Endothelial cell of umbilical vein (primary cell): ENCODE measurements at regions not wholly inside any gene's neighbourhood (a gene's known extent, or its start where the extent isn't known, plus 50 kb on each side); places are given as distances from the start of the nearest gene placed in this dataset.

Source experiments
- BruUV-seq: library from RNA; stranded (reverse); fragments of 400-500 nt; replicated peaks from 2 replicates; lab custom pipeline; 2021; lab: Mats Ljungman, UMichigan
- CTCF ChIA-PET: fragments of 300-600, 350-600 bp; sonication (Branson Sonifier 250); formaldehyde crosslinking; loops from one replicate; lab custom pipeline; 2021; ENCODE audit warnings: antibody characterized with exemption, inconsistent platforms; lab: Charles Lee
- POLR2A ChIA-PET: fragments of 300-600, 350-600 bp; sonication (Branson Sonifier 250); formaldehyde crosslinking; loops from one replicate; lab custom pipeline; 2021; ENCODE audit warnings: antibody characterized with exemption, inconsistent platforms; lab: Charles Lee
- DNase-seq: peaks from one replicate; pipeline ENCODE4 v3.0.0-alpha.2; 2011; ENCODE audit warnings: low read depth, low spot score
- FAIRE-seq: peaks from 2 replicates; lab custom pipeline; 2011; peaks lifted over from hg19 to GRCh38; lab: Jason Lieb, UNC
- H2AFZ ChIP-seq: 2 replicates; pipeline ENCODE4 v1.6.0; 2012; ENCODE audit warnings: low read depth, low read length, control low read depth, inconsistent platforms
- H3K27ac ChIP-seq: 2 replicates; pipeline ENCODE4 v1.5.1; 2011; ENCODE audit warnings: low read depth, mild to moderate bottlenecking, control low read depth, low read length, moderate library complexity; ENCODE audit not compliant: insufficient read depth
- H3K27me3 ChIP-seq, 2 experiments: 2 replicates each; pipeline versions ENCODE4 v1.6.0 to v1.6.1; 2011; ENCODE audit warnings: low read length in 2 of 2, mixed read lengths in 1 of 2; ENCODE audit not compliant: control insufficient read depth in 2 of 2, insufficient read depth in 2 of 2
- H3K36me3 ChIP-seq, 2 experiments: 2 replicates in 1 of 2; 3 replicates in 1 of 2; pipeline ENCODE4 v1.5.1; 2011; ENCODE audit warnings: low read length in 2 of 2, mild to moderate bottlenecking in 1 of 2, moderate library complexity in 1 of 2; ENCODE audit not compliant: control insufficient read depth in 2 of 2, insufficient read depth in 2 of 2; ENCODE audit errors: extremely low read depth in 1 of 2
- H3K4me1 ChIP-seq: 3 replicates; pipeline ENCODE4 v1.5.1; 2011; ENCODE audit warnings: mild to moderate bottlenecking, low read length; ENCODE audit not compliant: control insufficient read depth, insufficient read depth; ENCODE audit errors: extremely low read depth
- H3K4me2 ChIP-seq: 2 replicates; pipeline ENCODE4 v1.6.1; 2011; ENCODE audit warnings: low read length, control low read depth, mixed read lengths; ENCODE audit not compliant: insufficient read depth
- H3K4me3 ChIP-seq, 3 experiments: fragments of 200-600 bp in 1 of 3; sonication (generic), shearing (Covaris generic) in 1 of 3; replicated peaks in 1 of 3; 2 replicates each; pipeline ENCODE4 v1.5.1; 2011 to 2016; ENCODE audit warnings: control low read depth in 3 of 3, low read length in 3 of 3, mild to moderate bottlenecking in 2 of 3, inconsistent platforms in 1 of 3, low read depth in 1 of 3, moderate library complexity in 1 of 3; ENCODE audit not compliant: insufficient read depth in 1 of 3
- H3K79me2 ChIP-seq: 2 replicates; pipeline ENCODE4 v1.6.0; 2012; ENCODE audit warnings: low read length, inconsistent platforms; ENCODE audit not compliant: control insufficient read depth, insufficient read depth
- H3K9ac ChIP-seq: replicated peaks from 2 replicates; pipeline ENCODE3; 2011; ENCODE audit warnings: low read length, control low read depth; ENCODE audit not compliant: insufficient read depth; ENCODE audit errors: extremely low read depth
- H3K9me1 ChIP-seq: replicated peaks from 3 replicates; pipeline ENCODE4 v1.6.0; 2011; ENCODE audit warnings: mild to moderate bottlenecking, low read length; ENCODE audit not compliant: control insufficient read depth, insufficient read depth; ENCODE audit errors: extremely low read depth
- H3K9me3 ChIP-seq: replicated peaks from 2 replicates; pipeline ENCODE4 v1.5.1; 2012; ENCODE audit warnings: low read length, inconsistent platforms; ENCODE audit not compliant: control insufficient read depth, insufficient read depth
- H4K20me1 ChIP-seq: replicated peaks from 2 replicates; pipeline ENCODE3; 2011; ENCODE audit warnings: mild to moderate bottlenecking, low read length; ENCODE audit not compliant: control insufficient read depth, insufficient read depth; ENCODE audit errors: extremely low read depth
- CTCF ChIP-seq, 2 donors: IDR thresholded peaks; 1 replicate in 1 of 2; 2 replicates in 1 of 2; pipeline ENCODE4 v1.5.1; 2011; ENCODE audit warnings: low read length in 2 of 2, mild to moderate bottlenecking in 2 of 2, moderate library complexity in 2 of 2, control low read depth in 1 of 2, inconsistent platforms in 1 of 2, low read depth in 1 of 2; ENCODE audit not compliant: insufficient read depth in 1 of 2; ENCODE audit errors: extremely low read depth in 1 of 2
- EZH2 ChIP-seq: IDR thresholded peaks from 2 replicates; pipeline ENCODE4 v1.6.1; 2012; ENCODE audit warnings: borderline replicate concordance, low read depth, mild to moderate bottlenecking, moderate library complexity, low read length, inconsistent platforms; ENCODE audit not compliant: severe bottlenecking
- FOS ChIP-seq: IDR thresholded peaks from 2 replicates; pipeline ENCODE4 v1.6.1; 2011; ENCODE audit warnings: mild to moderate bottlenecking, low read length, moderate library complexity, borderline replicate concordance; ENCODE audit not compliant: insufficient read depth
- GATA2 ChIP-seq: IDR thresholded peaks from 2 replicates; pipeline ENCODE4 v1.7.0; 2011; ENCODE audit warnings: low read depth, mild to moderate bottlenecking, moderate library complexity, mixed read lengths, low read length; ENCODE audit not compliant: insufficient read length, insufficient read depth
- JUN ChIP-seq: IDR thresholded peaks from 2 replicates; pipeline ENCODE4 v1.6.1; 2011; ENCODE audit warnings: borderline replicate concordance, low read depth; ENCODE audit not compliant: insufficient read length, insufficient read depth
- MAX ChIP-seq: IDR thresholded peaks from 2 replicates; pipeline ENCODE4 v1.6.1; 2011; ENCODE audit not compliant: insufficient read depth, insufficient read length
- MYC ChIP-seq: IDR thresholded peaks from one replicate; pipeline ENCODE4 v1.6.1; 2011; ENCODE audit warnings: mild to moderate bottlenecking, low read depth, low read length
- POLR2A ChIP-seq: IDR thresholded peaks from 2 replicates; pipeline ENCODE4 v1.6.1; 2012; ENCODE audit warnings: low read depth, mild to moderate bottlenecking, control low read depth, low read length
- POLR2AphosphoS5 ChIP-seq: IDR thresholded peaks from 2 replicates; pipeline ENCODE4 v1.6.1; 2012; ENCODE audit warnings: low read depth, mild to moderate bottlenecking, control low read depth, low read length, moderate library complexity; ENCODE audit not compliant: insufficient read depth
- dilution Hi-C: fragments of 300-500 bp; cut with MboI; formaldehyde crosslinking; loops from one replicate; pipeline ENCODE4 v1.15.0; 2019; ENCODE audit warnings: low sequenced_read_pairs; ENCODE audit not compliant: extremely low pct_ligation_motif_present
- intact Hi-C: fragments of 100-400 bp; cut with micrococcal nuclease; formaldehyde crosslinking; loops from one replicate; pipeline ENCODE4 v1.10.0; 2022

GRCh38 chr17:77440560-77440981 is 299.8 kb downstream of the SEC14L1 start:
- H3K4me2 ChIP-seq, result no peak overlapping the region
- POLR2A ChIA-PET, result interaction anchor here (1.6 kb wide), 1 partner anchor 11 kb away, joined by 6 read pairs; no protein-coding TSS in a partner anchor
- no peak overlapping the region for H3K9ac ChIP-seq
- BruUV-seq, result no TSS peak
- H3K79me2 ChIP-seq, result no peaks in the 10 kb centered on the region
- dilution Hi-C loops (no loop called here), intact Hi-C loops (no loop called here)
- TF ChIP-seq MAX (no peak), POLR2AphosphoS5 (no peak), JUN (no peak), GATA2 (no peak), MYC (no peak), FOS (no peak), POLR2A (no peak), CTCF (IDR thresholded peaks at IDR 0.05; ENCODE audit: extremely low read depth in 1 of 2, insufficient read depth in 1 of 2, low read depth in 1 of 2, low read length in 2 of 2) (no peak), EZH2 (no peak)
- no peak for DNase-seq
- peaks cover 15% of the 10 kb centered on the region for H3K4me1 ChIP-seq
- no peak overlapping the region for H3K4me3 ChIP-seq
- H3K36me3 ChIP-seq, result no peaks in the 10 kb centered on the region
- FAIRE-seq, result no peak
- H4K20me1 ChIP-seq, result no peaks in the 10 kb centered on the region
- no peaks in the 10 kb centered on the region for H3K27me3 ChIP-seq
- no peaks in the 10 kb centered on the region for H3K9me3 ChIP-seq
- no peak overlapping the region for H3K27ac ChIP-seq
- H3K9me1 ChIP-seq, result no peaks in the 10 kb centered on the region
- CTCF ChIA-PET, result interaction anchor here (1.0 to 1.8 kb wide), 3 partner anchors 10 to 41 kb away, joined by 3 to 13 read pairs (median 4); no protein-coding TSS in a partner anchor
- H2AFZ ChIP-seq, result no peak overlapping the region
